Omental fat pad (tissue), 3 donors: ENCODE measurements at regions not wholly inside any gene's neighbourhood (a gene's known extent, or its start where the extent isn't known, plus 50 kb on each side); places are given as distances from the start of the nearest gene placed in this dataset.

ENCODE experiments used
- ATAC-seq: fragments of 150-250 bp; one replicate; pipeline ENCODE4 v1.9.1; 2016; ENCODE audit warnings: mild to moderate bottlenecking, moderate library complexity; ENCODE audit not compliant: low FRiP score
- DNase-seq: peaks from one replicate; pipeline ENCODE4 v3.0.0-alpha.2; 2019; ENCODE audit warnings: low spot score
- CTCF ChIP-seq, 3 donors: fragments of 450-650 bp; IDR thresholded peaks; one replicate each; pipeline ENCODE4 v1.5.1; 2016 to 2017; ENCODE audit warnings: antibody characterized with exemption in 3 of 3, mild to moderate bottlenecking in 3 of 3, moderate library complexity in 2 of 3

GRCh38 chr4:159429693-159430035 lies 326.8 kb downstream of the RAPGEF2 start:
- TF ChIP-seq CTCF (IDR thresholded peaks at IDR 0.05), result no peak
- no peak for DNase-seq
- no peak for ATAC-seq

- DNase-seq (no peak), ATAC-seq (no peak)
- no peak for TF ChIP-seq CTCF (IDR thresholded peaks at IDR 0.05)
Measured at GRCh38 chr4:159430896-159431295, 328.0 kb downstream of the RAPGEF2 start.

- ATAC-seq (no peak), DNase-seq (no peak)
- no peak for TF ChIP-seq CTCF (IDR thresholded peaks at IDR 0.05)
Measured at GRCh38 chr4:159432436-159432835, 329.6 kb downstream of the RAPGEF2 start.

GRCh38 chr4:159433337-159433736 lies 330.5 kb downstream of the RAPGEF2 start:
- no peak for ATAC-seq
- no peak for DNase-seq
- TF ChIP-seq CTCF (IDR thresholded peaks at IDR 0.05), result no peak

- DNase-seq, result no peak
- no peak for ATAC-seq
- no peak for TF ChIP-seq CTCF (IDR thresholded peaks at IDR 0.05)
Measured at GRCh38 chr4:159434114-159434870, 331.4 kb downstream of the RAPGEF2 start.

GRCh38 chr4:159434871-159435241 lies 332.0 kb downstream of the RAPGEF2 start:
- ATAC-seq (no peak), DNase-seq (no peak)
- TF ChIP-seq CTCF (IDR thresholded peaks at IDR 0.05), result no peak

GRCh38 chr4:159435561-159436023 lies 332.7 kb downstream of the RAPGEF2 start:
- no peak for DNase-seq
- ATAC-seq, result no peak

More at GRCh38 chr4:159435561-159436023, 332.7 kb downstream of the RAPGEF2 start:
- TF ChIP-seq CTCF (IDR thresholded peaks at IDR 0.05), result no peak
